T-cell (primary cell): ENCODE measurements at regions not wholly inside any gene's neighbourhood (a gene's known extent, or its start where the extent isn't known, plus 50 kb on each side); places are given as distances from the start of the nearest gene placed in this dataset.

Experiments used
- ATAC-seq, 4 experiments: fragments of 200-7000 bp in 3 of 4; fragments of 150-1000 bp in 1 of 4; cut with Tn5 transposase; replicated peaks in 1 of 4; 1 replicate in 3 of 4; 2 replicates in 1 of 4; pipeline ENCODE4 v1.10.0; 2021; ENCODE audit warnings: moderate library complexity in 3 of 4, mild to moderate bottlenecking in 2 of 4, moderate number of reproducible peaks in 1 of 4
- CTCF ChIA-PET, 2 donors: fragments of 300-600 bp; sonication (Branson Sonifier 250); formaldehyde crosslinking; loops; one replicate each; lab custom pipeline; 2022; ENCODE audit warnings: antibody characterized with exemption in 2 of 2; lab: Charles Lee
- POLR2A ChIA-PET, 2 donors: fragments of 300-600 bp; sonication (Branson Sonifier 250); formaldehyde crosslinking; loops; one replicate each; lab custom pipeline; 2022; ENCODE audit warnings: antibody characterized with exemption in 2 of 2; lab: Charles Lee
- DNase-seq, 35 experiments: peaks; one replicate each; pipeline versions ENCODE4 v3.0.0 to v3.0.0-alpha.2; 2013 to 2023
- H3K27ac ChIP-seq: one replicate; pipeline ENCODE4 v1.5.1; 2013; ENCODE audit warnings: low read length
- H3K27me3 ChIP-seq, 2 experiments: replicated peaks in 1 of 2; 1 replicate in 1 of 2; 2 replicates in 1 of 2; pipeline versions ENCODE4 v1.6.1 to v1.7.0; 2013; ENCODE audit warnings: low read length in 1 of 2, mixed read lengths in 1 of 2; ENCODE audit not compliant: control insufficient read depth in 2 of 2, insufficient read depth in 2 of 2; ENCODE audit errors: extremely low read depth in 1 of 2
- H3K36me3 ChIP-seq, 2 donors: 1 replicate in 1 of 2; 2 replicates in 1 of 2; pipeline versions ENCODE4 v1.6.1 to v1.7.0; 2013; ENCODE audit warnings: low read length in 1 of 2; ENCODE audit not compliant: control insufficient read depth in 2 of 2, insufficient read depth in 1 of 2; ENCODE audit errors: extremely low read depth in 1 of 2
- H3K4me1 ChIP-seq, 2 experiments: 1 replicate in 1 of 2; 2 replicates in 1 of 2; pipeline versions ENCODE4 v1.6.1 to v1.7.0; 2013; ENCODE audit warnings: low read length in 2 of 2, mixed read lengths in 1 of 2; ENCODE audit not compliant: insufficient read depth in 2 of 2, control insufficient read depth in 1 of 2; ENCODE audit errors: extremely low read depth in 1 of 2
- H3K4me3 ChIP-seq, 2 donors: 1 replicate in 1 of 2; 2 replicates in 1 of 2; pipeline versions ENCODE4 v1.5.1 to v1.7.0; 2013; ENCODE audit warnings: mild to moderate bottlenecking in 2 of 2, low read length in 1 of 2, moderate library complexity in 1 of 2; ENCODE audit not compliant: control insufficient read depth in 1 of 2; ENCODE audit errors: extremely low read depth in 1 of 2
- H3K9me3 ChIP-seq: 2 replicates; pipeline ENCODE4 v1.7.0; 2013
- H3K27ac Mint-ChIP-seq, 2 donors: one replicate each; pipeline ENCODE4 v1.8.0; 2020 to 2021; ENCODE audit warnings: mild to moderate bottlenecking in 2 of 2, mixed read lengths in 2 of 2
- H3K27me3 Mint-ChIP-seq, 2 donors: one replicate each; pipeline ENCODE4 v1.8.0; 2021 to 2022; ENCODE audit warnings: mixed read lengths in 2 of 2
- H3K36me3 Mint-ChIP-seq: one replicate; pipeline ENCODE4 v1.8.0; 2021; ENCODE audit warnings: mixed read lengths
- H3K4me1 Mint-ChIP-seq, 3 donors: one replicate each; pipeline ENCODE4 v1.8.0; 2020 to 2022; ENCODE audit warnings: mixed read lengths in 3 of 3, mild to moderate bottlenecking in 1 of 3
- H3K4me3 Mint-ChIP-seq, 3 donors: one replicate each; pipeline ENCODE4 v1.8.0; 2020 to 2022; ENCODE audit warnings: mild to moderate bottlenecking in 3 of 3, mixed read lengths in 3 of 3, moderate library complexity in 3 of 3
- H3K9me3 Mint-ChIP-seq, 3 donors: one replicate each; pipeline ENCODE4 v1.8.0; 2020 to 2022; ENCODE audit warnings: mixed read lengths in 3 of 3
- WGBS: methylation state at CpG from one replicate; pipeline ENCODE4 v1.1.5; 2013; ENCODE audit warnings: missing lambda C conversion rate; ENCODE audit not compliant: insufficient coverage; 5-methylcytosine and 5-hydroxymethylcytosine counted together

DNA sequence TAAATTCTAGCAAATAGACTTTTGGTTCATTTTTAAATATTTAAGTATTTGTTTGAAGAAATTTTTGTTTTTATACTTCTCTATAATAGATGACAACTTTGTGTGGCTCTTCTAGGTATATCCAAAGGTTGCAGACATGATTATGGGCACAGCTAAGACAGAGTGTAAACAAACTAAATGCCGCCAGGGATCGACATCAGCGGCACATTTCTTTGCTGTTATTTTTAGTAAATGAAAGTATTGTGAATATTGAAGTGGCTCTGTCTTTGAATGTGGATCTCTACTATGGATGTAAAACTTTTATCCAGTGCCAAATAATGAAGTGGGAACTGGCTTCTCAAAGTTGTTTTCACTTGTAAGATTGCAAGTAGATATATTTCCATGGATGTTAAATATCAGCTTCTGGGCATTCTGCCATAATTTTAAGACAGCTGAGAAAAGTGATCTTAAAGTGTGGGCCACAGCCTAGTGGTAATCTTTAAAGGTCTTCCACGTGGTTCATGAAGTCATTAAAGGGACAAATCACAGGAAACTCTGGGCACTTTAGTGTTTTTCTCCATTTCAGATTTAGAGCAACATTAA is 589.9 kb downstream of the ZNF608 start:
- H3K27me3 Mint-ChIP-seq: no peaks in the 10 kb centered on the region
- peaks cover 0 to 2% (median 1%) of the 10 kb centered on the region in 3 donors for H3K4me1 Mint-ChIP-seq
- POLR2A ChIA-PET: no interaction called here
- Histone ChIP-seq H3K27me3 (no peaks in the 10 kb centered on the region), H3K4me3 (no peak overlapping the region), H3K9me3 (peaks cover 6% of the 10 kb centered on the region), H3K27ac (no peak overlapping the region), H3K36me3 (no peaks in the 10 kb centered on the region), H3K4me1 (peaks cover 0 to 4% of the 10 kb centered on the region in 2 experiments)
- H3K9me3 Mint-ChIP-seq: peaks cover 8 to 23% (median 17%) of the 10 kb centered on the region in 3 donors
- DNase-seq (no peak), ATAC-seq (no peak)
- CTCF ChIA-PET: no interaction called here
- H3K4me3 Mint-ChIP-seq: no peak overlapping the region
- no peaks in the 10 kb centered on the region for H3K36me3 Mint-ChIP-seq
- no peak overlapping the region for H3K27ac Mint-ChIP-seq
- 100% methylated on average over 3 of the region's 4 CpGs for WGBS

DNA sequence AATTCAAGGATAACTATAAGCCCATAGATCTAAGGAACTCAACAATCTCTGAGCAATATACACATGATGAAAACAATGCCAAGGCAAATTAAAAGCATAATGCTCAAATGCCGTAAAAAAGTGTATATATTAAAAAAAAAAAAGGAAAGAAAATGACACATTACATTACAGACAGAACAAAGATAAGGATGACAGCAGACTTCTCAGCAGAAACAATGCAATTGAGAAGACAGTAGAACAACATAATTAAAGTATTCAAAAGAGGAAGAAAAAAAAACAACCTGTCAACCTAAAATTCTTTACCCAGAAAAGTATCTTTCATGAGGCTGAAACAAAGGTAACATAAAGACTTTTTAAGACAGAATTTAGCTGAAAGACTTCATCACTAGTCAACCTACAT is 591.7 kb downstream of the ZNF608 start:
- Histone ChIP-seq H3K27ac (no peak overlapping the region), H3K9me3 (peaks cover 6% of the 10 kb centered on the region), H3K4me3 (no peak overlapping the region), H3K4me1 (peaks cover 0 to 4% of the 10 kb centered on the region in 2 experiments), H3K27me3 (no peaks in the 10 kb centered on the region), H3K36me3 (no peaks in the 10 kb centered on the region)
- no peak for DNase-seq
- peaks cover 13 to 23% (median 17%) of the 10 kb centered on the region in 3 donors for H3K9me3 Mint-ChIP-seq
- H3K27me3 Mint-ChIP-seq: no peaks in the 10 kb centered on the region
- CTCF ChIA-PET: no interaction called here
- H3K4me1 Mint-ChIP-seq: peaks cover 0 to 2% (median 0%) of the 10 kb centered on the region in 3 donors
- no peaks in the 10 kb centered on the region for H3K36me3 Mint-ChIP-seq
- no peak overlapping the region for H3K27ac Mint-ChIP-seq
- H3K4me3 Mint-ChIP-seq: no peak overlapping the region
- POLR2A ChIA-PET: interaction anchor here in 1 of 2 donors (0.6 kb wide), 1 partner anchor 432 kb away, joined by 6 read pairs; no protein-coding TSS in a partner anchor
- ATAC-seq: no peak
- WGBS: no CpG with 5 or more reads among the region's 1 CpG

- Histone ChIP-seq H3K27me3 (no peaks in the 10 kb centered on the region), H3K4me1 (peaks cover 0 to 4% of the 10 kb centered on the region in 2 experiments), H3K27ac (no peak overlapping the region), H3K36me3 (no peaks in the 10 kb centered on the region), H3K4me3 (no peak overlapping the region), H3K9me3 (peaks cover 6% of the 10 kb centered on the region)
- H3K27me3 Mint-ChIP-seq: no peaks in the 10 kb centered on the region
- no peaks in the 10 kb centered on the region for H3K36me3 Mint-ChIP-seq
- H3K27ac Mint-ChIP-seq: no peak overlapping the region
- no peak overlapping the region for H3K4me3 Mint-ChIP-seq
- ChIA-PET POLR2A (no interaction called here), CTCF (no interaction called here)
- DNase-seq (no peak), ATAC-seq (no peak)
- peaks cover 0 to 2% (median 0%) of the 10 kb centered on the region in 3 donors for H3K4me1 Mint-ChIP-seq
- no CpG with 5 or more reads among the region's 1 CpG for WGBS
- H3K9me3 Mint-ChIP-seq: peaks cover 13 to 19% (median 19%) of the 10 kb centered on the region in 3 donors
Observed at GRCh38 chr5:124153588-124153987, 592.9 kb downstream of the ZNF608 start.

DNA sequence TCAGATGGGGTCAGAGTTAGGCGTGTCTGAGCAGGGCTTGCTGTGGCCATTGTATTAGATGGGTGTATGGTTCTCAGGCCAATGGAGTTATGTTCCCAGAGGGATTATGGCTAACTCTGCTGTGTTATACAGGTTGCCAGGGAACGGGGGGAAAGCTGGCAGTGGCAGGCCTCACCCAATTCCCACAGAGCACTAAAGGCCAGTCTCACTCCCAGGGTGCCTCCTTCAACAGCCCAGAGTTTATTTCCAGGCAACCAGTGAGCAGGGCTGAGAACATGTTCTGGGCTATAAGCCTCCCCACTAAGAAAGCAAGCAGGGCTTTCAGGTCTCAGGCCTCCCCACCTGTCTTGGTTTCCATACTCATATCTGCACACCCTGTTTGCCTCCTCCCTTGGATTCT is 597.9 kb downstream of the ZNF608 start:
- Histone ChIP-seq H3K36me3 (no peaks in the 10 kb centered on the region), H3K4me3 (no peak overlapping the region), H3K27me3 (no peaks in the 10 kb centered on the region), H3K9me3 (no peaks in the 10 kb centered on the region), H3K4me1 (no peaks in the 10 kb centered on the region), H3K27ac (no peak overlapping the region)
- H3K27me3 Mint-ChIP-seq: no peaks in the 10 kb centered on the region
- ChIA-PET POLR2A (no interaction called here), CTCF (no interaction called here)
- 100% methylated on average over 1 of the region's 2 CpGs for WGBS
- DNase-seq (no peak), ATAC-seq (no peak)
- H3K4me3 Mint-ChIP-seq: no peak overlapping the region
- no peak overlapping the region for H3K27ac Mint-ChIP-seq
- H3K4me1 Mint-ChIP-seq: no peaks in the 10 kb centered on the region
- peaks cover 5 to 14% (median 12%) of the 10 kb centered on the region in 3 donors for H3K9me3 Mint-ChIP-seq
- H3K36me3 Mint-ChIP-seq: no peaks in the 10 kb centered on the region

GRCh38 chr5:124140060-124140459 is 606.4 kb downstream of the ZNF608 start:
- Mint-ChIP-seq H3K9me3 (peaks cover 3 to 18% (median 13%) of the 10 kb centered on the region in 3 donors), H3K4me3 (no peak overlapping the region), H3K27ac (no peak overlapping the region), H3K27me3 (peaks cover 0 to 4% of the 10 kb centered on the region in 2 donors), H3K4me1 (no peaks in the 10 kb centered on the region), H3K36me3 (no peaks in the 10 kb centered on the region)
- DNase-seq (no peak), ATAC-seq (no peak)
- H3K4me1 ChIP-seq: no peaks in the 10 kb centered on the region
- H3K27ac ChIP-seq: no peak overlapping the region
- no peaks in the 10 kb centered on the region for H3K36me3 ChIP-seq
- POLR2A ChIA-PET: no interaction called here
- H3K4me3 ChIP-seq: no peak overlapping the region
- no peaks in the 10 kb centered on the region for H3K9me3 ChIP-seq
- CTCF ChIA-PET: no interaction called here
- H3K27me3 ChIP-seq: no peaks in the 10 kb centered on the region

DNA sequence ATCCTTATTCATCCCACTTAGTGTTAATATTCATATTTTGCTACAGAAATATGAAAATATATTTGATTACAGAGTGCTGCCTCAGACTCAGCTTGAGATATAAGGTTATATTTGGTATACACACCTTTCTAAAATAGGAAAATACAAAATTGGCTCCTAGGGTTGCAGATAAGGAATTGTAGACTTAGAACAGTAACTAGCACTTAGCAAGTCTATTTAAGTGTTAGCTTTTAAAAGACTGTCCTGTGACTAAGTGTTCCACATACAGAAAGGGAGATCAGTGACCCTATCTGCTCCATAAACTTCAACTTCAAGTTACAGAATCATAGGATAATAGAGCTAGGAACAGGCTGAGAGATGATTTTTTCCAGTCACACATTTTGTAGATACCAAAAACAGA is 607.0 kb downstream of the ZNF608 start:
- H3K27me3 Mint-ChIP-seq: peaks cover 0 to 4% of the 10 kb centered on the region in 2 donors
- CTCF ChIA-PET: no interaction called here
- POLR2A ChIA-PET: no interaction called here
- Histone ChIP-seq H3K27me3 (no peaks in the 10 kb centered on the region), H3K27ac (no peak overlapping the region), H3K4me3 (no peak overlapping the region), H3K4me1 (no peaks in the 10 kb centered on the region), H3K9me3 (no peaks in the 10 kb centered on the region), H3K36me3 (no peaks in the 10 kb centered on the region)
- no peak overlapping the region for H3K4me3 Mint-ChIP-seq
- ATAC-seq (no peak), DNase-seq (no peak)
- H3K36me3 Mint-ChIP-seq: no peaks in the 10 kb centered on the region
- no peak overlapping the region for H3K27ac Mint-ChIP-seq
- H3K9me3 Mint-ChIP-seq: peaks cover 3 to 18% (median 13%) of the 10 kb centered on the region in 3 donors
- no peaks in the 10 kb centered on the region for H3K4me1 Mint-ChIP-seq

DNA sequence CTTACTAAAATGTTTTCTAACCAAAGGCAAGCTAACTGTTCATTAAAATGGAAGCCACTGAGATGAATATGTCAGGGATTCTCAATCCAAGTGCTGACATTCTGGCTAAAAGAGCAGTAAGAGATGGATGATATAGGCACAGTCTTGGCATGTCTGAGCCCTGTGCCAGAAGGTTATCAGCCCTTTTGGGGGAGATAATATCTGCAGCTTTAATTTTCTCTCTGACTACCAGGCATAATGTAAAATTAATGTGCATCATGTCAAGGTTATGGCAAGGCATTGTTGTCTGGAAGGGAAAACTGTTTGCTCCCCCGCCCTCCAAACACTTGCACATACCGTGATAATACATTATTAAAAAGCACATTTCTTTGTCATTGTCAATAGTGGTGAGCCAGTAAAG is 609.8 kb downstream of the ZNF608 start:
- no CpG with 5 or more reads among the region's 2 CpGs for whole genome bisulfite sequencing
- H3K27me3 ChIP-seq: no peaks in the 10 kb centered on the region
- Mint-ChIP-seq H3K4me1 (no peaks in the 10 kb centered on the region), H3K27me3 (peaks cover 0 to 4% of the 10 kb centered on the region in 2 donors), H3K27ac (no peak overlapping the region), H3K9me3 (peaks cover 2 to 5% (median 3%) of the 10 kb centered on the region in 3 donors), H3K36me3 (no peaks in the 10 kb centered on the region), H3K4me3 (no peak overlapping the region)
- POLR2A ChIA-PET: no interaction called here
- H3K9me3 ChIP-seq: no peaks in the 10 kb centered on the region
- CTCF ChIA-PET: no interaction called here
- no peaks in the 10 kb centered on the region for H3K36me3 ChIP-seq
- H3K4me1 ChIP-seq: no peaks in the 10 kb centered on the region
- DNase-seq: no peak
- ATAC-seq: no peak
- no peak overlapping the region for H3K27ac ChIP-seq
- H3K4me3 ChIP-seq: no peak overlapping the region
